A673 (cell line): ENCODE measurements at regions not wholly inside any gene's neighbourhood (a gene's known extent, or its start where the extent isn't known, plus 50 kb on each side); places are given as distances from the start of the nearest gene placed in this dataset.

ENCODE experiments used
- EZH2 ChIP-seq: fragments of 200-600 bp; sonication (generic); IDR thresholded peaks from 2 replicates; pipeline ENCODE4 v1.6.1; 2017; ENCODE audit warnings: borderline replicate concordance, low read depth, mild to moderate bottlenecking, mixed read lengths, antibody characterized with exemption, low read length; ENCODE audit not compliant: poor library complexity, severe bottlenecking
- TF ChIP-seq, protein P1 (sequence below): fragments of 300-800, 200-600 bp; sonication (generic); conservative IDR thresholded peaks from 2 replicates; pipeline ENCODE4 v1.5.1; 2017; ENCODE audit warnings: low read depth, mild to moderate bottlenecking, antibody characterized with exemption, low read length, moderate library complexity, mixed read lengths

DNA sequence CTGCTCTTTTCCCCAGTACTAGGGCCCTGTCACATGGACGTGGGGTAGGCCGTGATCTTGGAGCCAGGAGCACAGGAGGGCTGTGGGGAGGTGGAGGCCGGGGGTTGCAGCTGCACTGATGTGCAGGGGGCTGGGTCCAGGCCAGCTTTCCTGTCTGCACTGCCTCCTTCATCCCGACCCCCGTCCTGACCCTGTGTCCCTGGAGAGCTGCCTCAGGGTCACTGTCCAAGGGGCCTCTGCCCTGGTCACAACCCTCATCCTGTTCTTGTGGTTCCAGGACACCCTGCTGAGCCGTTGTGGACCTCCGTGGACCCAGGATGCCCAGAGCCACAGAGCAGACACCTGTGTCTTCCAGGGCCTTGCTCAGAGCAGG lies 91.7 kb upstream of the ADRA2C start:
- TF ChIP-seq, protein P1, sequence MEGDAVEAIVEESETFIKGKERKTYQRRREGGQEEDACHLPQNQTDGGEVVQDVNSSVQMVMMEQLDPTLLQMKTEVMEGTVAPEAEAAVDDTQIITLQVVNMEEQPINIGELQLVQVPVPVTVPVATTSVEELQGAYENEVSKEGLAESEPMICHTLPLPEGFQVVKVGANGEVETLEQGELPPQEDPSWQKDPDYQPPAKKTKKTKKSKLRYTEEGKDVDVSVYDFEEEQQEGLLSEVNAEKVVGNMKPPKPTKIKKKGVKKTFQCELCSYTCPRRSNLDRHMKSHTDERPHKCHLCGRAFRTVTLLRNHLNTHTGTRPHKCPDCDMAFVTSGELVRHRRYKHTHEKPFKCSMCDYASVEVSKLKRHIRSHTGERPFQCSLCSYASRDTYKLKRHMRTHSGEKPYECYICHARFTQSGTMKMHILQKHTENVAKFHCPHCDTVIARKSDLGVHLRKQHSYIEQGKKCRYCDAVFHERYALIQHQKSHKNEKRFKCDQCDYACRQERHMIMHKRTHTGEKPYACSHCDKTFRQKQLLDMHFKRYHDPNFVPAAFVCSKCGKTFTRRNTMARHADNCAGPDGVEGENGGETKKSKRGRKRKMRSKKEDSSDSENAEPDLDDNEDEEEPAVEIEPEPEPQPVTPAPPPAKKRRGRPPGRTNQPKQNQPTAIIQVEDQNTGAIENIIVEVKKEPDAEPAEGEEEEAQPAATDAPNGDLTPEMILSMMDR, result no peak
- TF ChIP-seq EZH2, result no peak
